Mammary epithelial cell (primary cell): ENCODE measurements at regions not wholly inside any gene's neighbourhood (a gene's known extent, or its start where the extent isn't known, plus 50 kb on each side); places are given as distances from the start of the nearest gene placed in this dataset.

Experiments used
- EZH2 ChIP-seq: IDR thresholded peaks from 2 replicates; pipeline ENCODE4 v1.6.1; 2012; ENCODE audit warnings: low read length, inconsistent platforms, borderline replicate concordance
- TF ChIP-seq, protein P1 (sequence below), 2 donors: IDR thresholded peaks in 1 of 2; conservative IDR thresholded peaks in 1 of 2; 2 replicates each; pipeline ENCODE4 v1.5.1; 2011 to 2012; ENCODE audit warnings: inconsistent platforms in 2 of 2, low read length in 2 of 2, mild to moderate bottlenecking in 2 of 2, control low read depth in 1 of 2, low read depth in 1 of 2; ENCODE audit not compliant: insufficient read depth in 1 of 2; ENCODE audit errors: extremely low read depth in 1 of 2

DNA sequence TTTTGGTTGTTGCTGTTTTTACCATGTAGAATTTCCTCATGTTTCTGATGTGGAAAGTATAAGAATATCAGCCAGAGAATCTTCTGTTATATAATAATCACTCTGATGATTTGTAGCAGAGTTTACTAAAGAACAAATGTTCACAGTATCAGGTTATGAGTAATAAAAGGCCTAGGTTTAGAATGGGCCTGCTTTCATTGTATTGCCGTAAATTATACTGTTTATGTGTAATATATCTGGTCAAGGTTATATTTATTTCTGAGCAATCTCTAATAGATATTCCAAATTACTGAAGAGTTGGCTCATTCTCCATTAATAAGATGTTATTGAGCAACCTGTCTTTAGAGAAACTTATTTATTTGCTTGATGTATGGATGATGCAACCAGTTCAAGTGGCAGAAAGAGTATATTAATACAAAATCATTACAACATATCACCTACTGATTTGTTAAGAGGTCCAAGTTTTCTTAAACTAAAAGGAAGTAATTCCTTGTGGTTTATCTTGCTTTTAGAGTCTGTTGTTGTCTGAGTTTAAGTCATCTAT, 649.4 kb upstream of the CXADR start:
- TF ChIP-seq, protein P1, sequence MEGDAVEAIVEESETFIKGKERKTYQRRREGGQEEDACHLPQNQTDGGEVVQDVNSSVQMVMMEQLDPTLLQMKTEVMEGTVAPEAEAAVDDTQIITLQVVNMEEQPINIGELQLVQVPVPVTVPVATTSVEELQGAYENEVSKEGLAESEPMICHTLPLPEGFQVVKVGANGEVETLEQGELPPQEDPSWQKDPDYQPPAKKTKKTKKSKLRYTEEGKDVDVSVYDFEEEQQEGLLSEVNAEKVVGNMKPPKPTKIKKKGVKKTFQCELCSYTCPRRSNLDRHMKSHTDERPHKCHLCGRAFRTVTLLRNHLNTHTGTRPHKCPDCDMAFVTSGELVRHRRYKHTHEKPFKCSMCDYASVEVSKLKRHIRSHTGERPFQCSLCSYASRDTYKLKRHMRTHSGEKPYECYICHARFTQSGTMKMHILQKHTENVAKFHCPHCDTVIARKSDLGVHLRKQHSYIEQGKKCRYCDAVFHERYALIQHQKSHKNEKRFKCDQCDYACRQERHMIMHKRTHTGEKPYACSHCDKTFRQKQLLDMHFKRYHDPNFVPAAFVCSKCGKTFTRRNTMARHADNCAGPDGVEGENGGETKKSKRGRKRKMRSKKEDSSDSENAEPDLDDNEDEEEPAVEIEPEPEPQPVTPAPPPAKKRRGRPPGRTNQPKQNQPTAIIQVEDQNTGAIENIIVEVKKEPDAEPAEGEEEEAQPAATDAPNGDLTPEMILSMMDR (conservative IDR thresholded peaks at IDR 0.05 in 1 of 2, IDR thresholded peaks at IDR 0.05 in 1 of 2; ENCODE audit: extremely low read depth in 1 of 2, insufficient read depth in 1 of 2, low read depth in 1 of 2, low read length in 2 of 2): no peak
- TF ChIP-seq EZH2: no peak
